Posterior cingulate gyrus (tissue), 11 donors: ENCODE measurements at regions not wholly inside any gene's neighbourhood (a gene's known extent, or its start where the extent isn't known, plus 50 kb on each side); places are given as distances from the start of the nearest gene placed in this dataset.

Experiments used
- DNase-seq, 10 donors: peaks; one replicate each; pipeline versions ENCODE4 v3.0.0 to v3.0.0-alpha.2; 2020 to 2021; ENCODE audit warnings: mixed read lengths in 3 of 10
- intact Hi-C: fragments of 100-400 bp; cut with DNase I; formaldehyde crosslinking; loops from one replicate; pipeline ENCODE4 v1.15.1; 2023

- intact Hi-C loops = no loop called here
- DNase-seq = no peak
Measured at GRCh38 chr2:11033114-11033513, 121.4 kb downstream of the KCNF1 start.

- DNase-seq = no peak
- intact Hi-C loops = no loop called here
Measured at GRCh38 chr2:11038641-11039040, 116.6 kb upstream of the SLC66A3 start.

- no peak for DNase-seq
- intact Hi-C loops = no loop called here
Measured at GRCh38 chr2:11040992-11041391, 114.3 kb upstream of the SLC66A3 start.

- DNase-seq = no peak
- intact Hi-C loops = no loop called here
Measured at GRCh38 chr2:11042841-11043240, 112.4 kb upstream of the SLC66A3 start.

- DNase-seq = no peak
- intact Hi-C loops = no loop called here
Measured at GRCh38 chr2:11043245-11043644, 112.0 kb upstream of the SLC66A3 start.

- no peak for DNase-seq
- intact Hi-C loops = no loop called here
Measured at GRCh38 chr2:11044201-11044600, 111.1 kb upstream of the SLC66A3 start.

- intact Hi-C loops = no loop called here
- no peak for DNase-seq
Measured at GRCh38 chr2:11045294-11045693, 110.0 kb upstream of the SLC66A3 start.

GRCh38 chr2:11048335-11049008, 106.8 kb upstream of the SLC66A3 start:
- intact Hi-C loops = no loop called here
- DNase-seq = no peak

GRCh38 chr2:11050565-11050964, 104.7 kb upstream of the SLC66A3 start:
- no peak for DNase-seq
- intact Hi-C loops = no loop called here

- no peak for DNase-seq
- intact Hi-C loops = no loop called here
Measured at GRCh38 chr2:11051280-11051679, 104.0 kb upstream of the SLC66A3 start.

GRCh38 chr2:11053546-11053945, 101.7 kb upstream of the SLC66A3 start:
- no peak for DNase-seq
- intact Hi-C loops = no loop called here

- DNase-seq = peak in 1 of 10 donors; percentile 71
- intact Hi-C loops = no loop called here
Measured at GRCh38 chr2:11054783-11055678, 100.2 kb upstream of the SLC66A3 start.

GRCh38 chr2:11055679-11056215, 99.5 kb upstream of the SLC66A3 start:
- no peak for DNase-seq
- intact Hi-C loops = no loop called here

- intact Hi-C loops = no loop called here
- DNase-seq = no peak
Measured at GRCh38 chr2:11056614-11057013, 98.7 kb upstream of the SLC66A3 start.

GRCh38 chr2:11057031-11057430, 98.2 kb upstream of the SLC66A3 start:
- DNase-seq = no peak
- intact Hi-C loops = no loop called here

GRCh38 chr2:11058129-11058528, 97.1 kb upstream of the SLC66A3 start:
- intact Hi-C loops = no loop called here
- DNase-seq = no peak

- no peak for DNase-seq
- intact Hi-C loops = no loop called here
Measured at GRCh38 chr2:11060376-11061169, 94.7 kb upstream of the SLC66A3 start.

GRCh38 chr2:11065833-11066485, 89.3 kb upstream of the SLC66A3 start:
- intact Hi-C loops = no loop called here
- DNase-seq = no peak

GRCh38 chr2:11067221-11068078, 87.8 kb upstream of the SLC66A3 start:
- intact Hi-C loops = no loop called here
- peak in 1 of 10 donors; percentile 66 for DNase-seq
